ENCODE measurements at regions not wholly inside any gene's neighbourhood (a gene's known extent, or its start where the extent isn't known, plus 50 kb on each side); places are given as distances from the start of the nearest gene placed in this dataset.

DNA sequence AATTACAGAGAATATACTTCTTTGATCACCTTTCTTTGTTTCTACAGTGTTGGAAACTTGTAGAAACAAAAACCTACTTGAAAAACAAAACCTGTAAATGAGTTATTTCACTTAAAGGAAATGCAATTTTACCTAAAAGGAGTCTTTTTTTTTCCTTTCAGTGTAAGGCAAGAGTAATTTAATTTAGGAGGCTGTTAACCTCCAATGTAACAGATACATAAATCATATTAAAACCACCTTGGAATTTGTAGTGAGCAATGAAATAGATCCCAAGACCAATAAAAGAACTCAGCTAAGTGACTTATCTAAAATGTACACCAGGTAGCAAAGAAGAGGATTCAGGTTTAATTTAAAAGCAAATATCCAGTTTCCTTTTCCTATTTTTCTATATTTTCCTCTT is 524.8 kb downstream of the CSNK1G3 start:
- Histone ChIP-seq H4K20me1 (ENCODE audit: insufficient read depth) (no peaks in the 10 kb centered on the region), H3K79me2 (ENCODE audit: insufficient read depth, low read length) (no peaks in the 10 kb centered on the region), H3K27ac (ENCODE audit: low read depth, low read length) (no peak overlapping the region), H3K4me2 (ENCODE audit: low read length) (no peak overlapping the region), H3K9ac (ENCODE audit: low read length) (no peak overlapping the region), H3K4me3 (replicated peaks in 1 of 2; ENCODE audit: low read depth in 1 of 2, low read length in 2 of 2) (no peak overlapping the region), H3K4me1 (ENCODE audit: control insufficient read depth in 1 of 2, insufficient read depth in 2 of 2, low read length in 2 of 2) (no peaks in the 10 kb centered on the region), H3K27me3 (ENCODE audit: insufficient read depth, low read length) (no peaks in the 10 kb centered on the region), H3K36me3 (ENCODE audit: control insufficient read depth in 1 of 2, insufficient read depth in 2 of 2, low read length in 2 of 2) (no peaks in the 10 kb centered on the region), H3K9me3 (ENCODE audit: control insufficient read depth in 1 of 2, insufficient read depth in 1 of 2, low read depth in 1 of 2, low read length in 2 of 2) (no peaks in the 10 kb centered on the region), H2AFZ (ENCODE audit: low read depth, low read length, poor library complexity, severe bottlenecking) (no peak overlapping the region), H3K9me2 (ENCODE audit: insufficient read depth) (no peaks in the 10 kb centered on the region)
- BruUV-seq (replicated peaks), result no TSS peak
- ChIA-PET CTCF (no interaction called here), RAD21 (ENCODE audit: low non-redundant PET in 1 of 2, low total read pairs in 2 of 2, uncharacterized antibody in 2 of 2, unreplicated experiment in 2 of 2) (no interaction called here), POLR2A (no interaction called here)
- DNase-seq (ENCODE audit: low read depth, low spot score) (no peak), ATAC-seq (no peak)
- intact Hi-C loops (cut with micrococcal nuclease), result no loop called here
- no peak for TF ChIP-seq TCF7L2 (IDR thresholded peaks at IDR 0.05; ENCODE audit: borderline replicate concordance, extremely low read depth, insufficient read depth, insufficient read length)
- TF ChIP-seq RAD21 (IDR thresholded peaks at IDR 0.05; ENCODE audit: low read depth), result no peak
- TF ChIP-seq, protein P1, sequence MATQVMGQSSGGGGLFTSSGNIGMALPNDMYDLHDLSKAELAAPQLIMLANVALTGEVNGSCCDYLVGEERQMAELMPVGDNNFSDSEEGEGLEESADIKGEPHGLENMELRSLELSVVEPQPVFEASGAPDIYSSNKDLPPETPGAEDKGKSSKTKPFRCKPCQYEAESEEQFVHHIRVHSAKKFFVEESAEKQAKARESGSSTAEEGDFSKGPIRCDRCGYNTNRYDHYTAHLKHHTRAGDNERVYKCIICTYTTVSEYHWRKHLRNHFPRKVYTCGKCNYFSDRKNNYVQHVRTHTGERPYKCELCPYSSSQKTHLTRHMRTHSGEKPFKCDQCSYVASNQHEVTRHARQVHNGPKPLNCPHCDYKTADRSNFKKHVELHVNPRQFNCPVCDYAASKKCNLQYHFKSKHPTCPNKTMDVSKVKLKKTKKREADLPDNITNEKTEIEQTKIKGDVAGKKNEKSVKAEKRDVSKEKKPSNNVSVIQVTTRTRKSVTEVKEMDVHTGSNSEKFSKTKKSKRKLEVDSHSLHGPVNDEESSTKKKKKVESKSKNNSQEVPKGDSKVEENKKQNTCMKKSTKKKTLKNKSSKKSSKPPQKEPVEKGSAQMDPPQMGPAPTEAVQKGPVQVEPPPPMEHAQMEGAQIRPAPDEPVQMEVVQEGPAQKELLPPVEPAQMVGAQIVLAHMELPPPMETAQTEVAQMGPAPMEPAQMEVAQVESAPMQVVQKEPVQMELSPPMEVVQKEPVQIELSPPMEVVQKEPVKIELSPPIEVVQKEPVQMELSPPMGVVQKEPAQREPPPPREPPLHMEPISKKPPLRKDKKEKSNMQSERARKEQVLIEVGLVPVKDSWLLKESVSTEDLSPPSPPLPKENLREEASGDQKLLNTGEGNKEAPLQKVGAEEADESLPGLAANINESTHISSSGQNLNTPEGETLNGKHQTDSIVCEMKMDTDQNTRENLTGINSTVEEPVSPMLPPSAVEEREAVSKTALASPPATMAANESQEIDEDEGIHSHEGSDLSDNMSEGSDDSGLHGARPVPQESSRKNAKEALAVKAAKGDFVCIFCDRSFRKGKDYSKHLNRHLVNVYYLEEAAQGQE (IDR thresholded peaks at IDR 0.05; ENCODE audit: low read depth), result no peak
- TF ChIP-seq, protein P2, sequence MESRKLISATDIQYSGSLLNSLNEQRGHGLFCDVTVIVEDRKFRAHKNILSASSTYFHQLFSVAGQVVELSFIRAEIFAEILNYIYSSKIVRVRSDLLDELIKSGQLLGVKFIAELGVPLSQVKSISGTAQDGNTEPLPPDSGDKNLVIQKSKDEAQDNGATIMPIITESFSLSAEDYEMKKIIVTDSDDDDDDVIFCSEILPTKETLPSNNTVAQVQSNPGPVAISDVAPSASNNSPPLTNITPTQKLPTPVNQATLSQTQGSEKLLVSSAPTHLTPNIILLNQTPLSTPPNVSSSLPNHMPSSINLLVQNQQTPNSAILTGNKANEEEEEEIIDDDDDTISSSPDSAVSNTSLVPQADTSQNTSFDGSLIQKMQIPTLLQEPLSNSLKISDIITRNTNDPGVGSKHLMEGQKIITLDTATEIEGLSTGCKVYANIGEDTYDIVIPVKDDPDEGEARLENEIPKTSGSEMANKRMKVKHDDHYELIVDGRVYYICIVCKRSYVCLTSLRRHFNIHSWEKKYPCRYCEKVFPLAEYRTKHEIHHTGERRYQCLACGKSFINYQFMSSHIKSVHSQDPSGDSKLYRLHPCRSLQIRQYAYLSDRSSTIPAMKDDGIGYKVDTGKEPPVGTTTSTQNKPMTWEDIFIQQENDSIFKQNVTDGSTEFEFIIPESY (IDR thresholded peaks at IDR 0.05; ENCODE audit: extremely low read depth, insufficient replicate concordance, low read length), result no peak
- TF ChIP-seq EZH2phosphoT487 (IDR thresholded peaks at IDR 0.05; ENCODE audit: borderline replicate concordance), result no peak
- TF ChIP-seq JUND (IDR thresholded peaks at IDR 0.05), result no peak
- TF ChIP-seq, protein P3, sequence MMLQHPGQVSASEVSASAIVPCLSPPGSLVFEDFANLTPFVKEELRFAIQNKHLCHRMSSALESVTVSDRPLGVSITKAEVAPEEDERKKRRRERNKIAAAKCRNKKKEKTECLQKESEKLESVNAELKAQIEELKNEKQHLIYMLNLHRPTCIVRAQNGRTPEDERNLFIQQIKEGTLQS (IDR thresholded peaks at IDR 0.05), result no peak
- no peak for TF ChIP-seq SRF (IDR thresholded peaks at IDR 0.05; ENCODE audit: low read depth)
- no peak for TF ChIP-seq SIN3A (IDR thresholded peaks at IDR 0.05; ENCODE audit: low read depth)
- TF ChIP-seq EGR1 (IDR thresholded peaks at IDR 0.05; ENCODE audit: low read depth), result no peak
- no peak for TF ChIP-seq SP1 (IDR thresholded peaks at IDR 0.05; ENCODE audit: low read depth)
- TF ChIP-seq ZFX (IDR thresholded peaks at IDR 0.05), result no peak
- TF ChIP-seq CEBPB (IDR thresholded peaks at IDR 0.05; ENCODE audit: low read depth), result no peak
- no peak for TF ChIP-seq CBX3 (IDR thresholded peaks at IDR 0.05; ENCODE audit: low read depth)
- TF ChIP-seq YY1 (IDR thresholded peaks at IDR 0.05; ENCODE audit: extremely low read depth, insufficient replicate concordance, low read depth, low read length), result no peak
- TF ChIP-seq ZNF274 (IDR thresholded peaks at IDR 0.05; ENCODE audit: low read depth, low read length), result no peak
- TF ChIP-seq, protein P4, sequence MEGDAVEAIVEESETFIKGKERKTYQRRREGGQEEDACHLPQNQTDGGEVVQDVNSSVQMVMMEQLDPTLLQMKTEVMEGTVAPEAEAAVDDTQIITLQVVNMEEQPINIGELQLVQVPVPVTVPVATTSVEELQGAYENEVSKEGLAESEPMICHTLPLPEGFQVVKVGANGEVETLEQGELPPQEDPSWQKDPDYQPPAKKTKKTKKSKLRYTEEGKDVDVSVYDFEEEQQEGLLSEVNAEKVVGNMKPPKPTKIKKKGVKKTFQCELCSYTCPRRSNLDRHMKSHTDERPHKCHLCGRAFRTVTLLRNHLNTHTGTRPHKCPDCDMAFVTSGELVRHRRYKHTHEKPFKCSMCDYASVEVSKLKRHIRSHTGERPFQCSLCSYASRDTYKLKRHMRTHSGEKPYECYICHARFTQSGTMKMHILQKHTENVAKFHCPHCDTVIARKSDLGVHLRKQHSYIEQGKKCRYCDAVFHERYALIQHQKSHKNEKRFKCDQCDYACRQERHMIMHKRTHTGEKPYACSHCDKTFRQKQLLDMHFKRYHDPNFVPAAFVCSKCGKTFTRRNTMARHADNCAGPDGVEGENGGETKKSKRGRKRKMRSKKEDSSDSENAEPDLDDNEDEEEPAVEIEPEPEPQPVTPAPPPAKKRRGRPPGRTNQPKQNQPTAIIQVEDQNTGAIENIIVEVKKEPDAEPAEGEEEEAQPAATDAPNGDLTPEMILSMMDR (IDR thresholded peaks at IDR 0.05 in 2 of 3, conservative IDR thresholded peaks at IDR 0.05 in 1 of 3; ENCODE audit: borderline replicate concordance in 1 of 3, insufficient read depth in 1 of 3, low read depth in 2 of 3, low read length in 2 of 3), result no peak
- TF ChIP-seq, protein P5, sequence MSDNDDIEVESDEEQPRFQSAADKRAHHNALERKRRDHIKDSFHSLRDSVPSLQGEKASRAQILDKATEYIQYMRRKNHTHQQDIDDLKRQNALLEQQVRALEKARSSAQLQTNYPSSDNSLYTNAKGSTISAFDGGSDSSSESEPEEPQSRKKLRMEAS (IDR thresholded peaks at IDR 0.05), result no peak

Data from HCT116 (cell line).